Stomach smooth muscle (tissue), 2 donors: ENCODE measurements at regions not wholly inside any gene's neighbourhood (a gene's known extent, or its start where the extent isn't known, plus 50 kb on each side); places are given as distances from the start of the nearest gene placed in this dataset.

Source experiments
- H3K27ac ChIP-seq: one replicate; pipeline ENCODE4 v1.7.0; 2013; ENCODE audit warnings: mild to moderate bottlenecking, low read length, inconsistent platforms
- H3K27me3 ChIP-seq, 2 donors: one replicate each; pipeline ENCODE4 v1.7.0; 2013; ENCODE audit warnings: low read length in 2 of 2; ENCODE audit not compliant: insufficient read depth in 2 of 2, control insufficient read depth in 1 of 2
- H3K36me3 ChIP-seq, 2 donors: one replicate each; pipeline ENCODE4 v1.7.0; 2013; ENCODE audit warnings: low read length in 2 of 2; ENCODE audit not compliant: control insufficient read depth in 2 of 2, insufficient read depth in 2 of 2
- H3K4me1 ChIP-seq: one replicate; pipeline ENCODE4 v1.7.0; 2013; ENCODE audit warnings: low read length; ENCODE audit not compliant: control insufficient read depth, insufficient read depth
- H3K4me3 ChIP-seq, 2 donors: one replicate each; pipeline ENCODE4 v1.7.0; 2013; ENCODE audit warnings: low read length in 2 of 2
- H3K9ac ChIP-seq, 2 donors: one replicate each; pipeline ENCODE4 v1.7.0; 2013; ENCODE audit warnings: low read length in 2 of 2, mild to moderate bottlenecking in 1 of 2
- H3K9me3 ChIP-seq, 2 donors: one replicate each; pipeline ENCODE4 v1.7.0; 2013; ENCODE audit warnings: low read length in 2 of 2; ENCODE audit not compliant: control insufficient read depth in 2 of 2
- donor health status: healthy.
- donor health status: Pancreatic carcinoma.

GRCh38 chr9:107815782-107816560, 326.4 kb upstream of the KLF4 start:
- Histone ChIP-seq H3K4me1 (no peaks in the 10 kb centered on the region), H3K9ac (no peak overlapping the region), H3K27me3 (no peaks in the 10 kb centered on the region), H3K9me3 (no peaks in the 10 kb centered on the region), H3K36me3 (no peaks in the 10 kb centered on the region), H3K4me3 (no peak overlapping the region), H3K27ac (no peak overlapping the region)

GRCh38 chr9:107813287-107813686, 323.7 kb upstream of the KLF4 start:
- no peak overlapping the region for H3K4me3 ChIP-seq
- H3K9me3 ChIP-seq: no peaks in the 10 kb centered on the region
- H3K27me3 ChIP-seq: no peaks in the 10 kb centered on the region
- H3K9ac ChIP-seq: no peak overlapping the region
- H3K4me1 ChIP-seq: peaks cover 4% of the 10 kb centered on the region
- H3K36me3 ChIP-seq: no peaks in the 10 kb centered on the region
- no peak overlapping the region for H3K27ac ChIP-seq

- peaks cover 4% of the 10 kb centered on the region for H3K4me1 ChIP-seq
- no peaks in the 10 kb centered on the region for H3K27me3 ChIP-seq
These were observed 320.9 kb upstream of the KLF4 start for GRCh38 chr9:107810461-107810961.

GRCh38 chr9:107809871-107810460, 320.4 kb upstream of the KLF4 start:
- peaks cover 4% of the 10 kb centered on the region for H3K4me1 ChIP-seq
- no peaks in the 10 kb centered on the region for H3K27me3 ChIP-seq
- H3K27ac ChIP-seq: no peak overlapping the region
- no peak overlapping the region for H3K9ac ChIP-seq
- no peaks in the 10 kb centered on the region for H3K36me3 ChIP-seq
- no peaks in the 10 kb centered on the region for H3K9me3 ChIP-seq
- H3K4me3 ChIP-seq: no peak overlapping the region

More at GRCh38 chr9:107810461-107810961, 320.9 kb upstream of the KLF4 start:
- no peak overlapping the region for H3K4me3 ChIP-seq
- no peaks in the 10 kb centered on the region for H3K36me3 ChIP-seq
- no peak overlapping the region for H3K27ac ChIP-seq
- no peak overlapping the region for H3K9ac ChIP-seq
- H3K9me3 ChIP-seq: no peaks in the 10 kb centered on the region

GRCh38 chr9:107807183-107807582, 317.6 kb upstream of the KLF4 start:
- Histone ChIP-seq H3K36me3 (no peaks in the 10 kb centered on the region), H3K9me3 (no peaks in the 10 kb centered on the region), H3K9ac (no peak overlapping the region), H3K27me3 (no peaks in the 10 kb centered on the region), H3K4me1 (peaks cover 4% of the 10 kb centered on the region), H3K27ac (no peak overlapping the region), H3K4me3 (no peak overlapping the region)

GRCh38 chr9:107805201-107805600, 315.6 kb upstream of the KLF4 start:
- Histone ChIP-seq H3K27me3 (no peaks in the 10 kb centered on the region), H3K9me3 (no peaks in the 10 kb centered on the region), H3K4me3 (no peak overlapping the region), H3K27ac (no peak overlapping the region), H3K36me3 (no peaks in the 10 kb centered on the region), H3K9ac (no peak overlapping the region), H3K4me1 (peaks cover 3% of the 10 kb centered on the region)

- Histone ChIP-seq H3K27me3 (no peaks in the 10 kb centered on the region), H3K9ac (no peak overlapping the region), H3K36me3 (no peaks in the 10 kb centered on the region), H3K9me3 (no peaks in the 10 kb centered on the region), H3K4me1 (no peaks in the 10 kb centered on the region), H3K4me3 (no peak overlapping the region), H3K27ac (no peak overlapping the region)
These were observed 304.7 kb upstream of the KLF4 start for GRCh38 chr9:107794259-107794658.

GRCh38 chr9:107793541-107793940, 304.0 kb upstream of the KLF4 start:
- Histone ChIP-seq H3K9me3 (no peaks in the 10 kb centered on the region), H3K4me3 (no peak overlapping the region), H3K27me3 (no peaks in the 10 kb centered on the region), H3K9ac (no peak overlapping the region), H3K4me1 (no peaks in the 10 kb centered on the region), H3K36me3 (no peaks in the 10 kb centered on the region), H3K27ac (no peak overlapping the region)

GRCh38 chr9:107792596-107792995, 303.0 kb upstream of the KLF4 start:
- Histone ChIP-seq H3K9ac (no peak overlapping the region), H3K27ac (no peak overlapping the region), H3K36me3 (no peaks in the 10 kb centered on the region), H3K4me3 (no peak overlapping the region), H3K27me3 (no peaks in the 10 kb centered on the region), H3K9me3 (no peaks in the 10 kb centered on the region), H3K4me1 (no peaks in the 10 kb centered on the region)

GRCh38 chr9:107792006-107792405, 302.4 kb upstream of the KLF4 start:
- Histone ChIP-seq H3K27me3 (no peaks in the 10 kb centered on the region), H3K27ac (no peak overlapping the region), H3K4me1 (no peaks in the 10 kb centered on the region), H3K9ac (no peak overlapping the region), H3K36me3 (no peaks in the 10 kb centered on the region), H3K4me3 (no peak overlapping the region), H3K9me3 (no peaks in the 10 kb centered on the region)
